GM12878 (cell line): ENCODE measurements at regions not wholly inside any gene's neighbourhood (a gene's known extent, or its start where the extent isn't known, plus 50 kb on each side); places are given as distances from the start of the nearest gene placed in this dataset.

Experiments used
- ATAC-seq: fragments of 200-7000 bp; cut with Tn5 transposase; 3 replicates; pipeline ENCODE4 v1.9.1; 2020; ENCODE audit warnings: mild to moderate bottlenecking, moderate library complexity
- BruUV-seq: library from RNA; stranded (reverse); fragments of 400-500 nt; replicated peaks from 2 replicates; lab custom pipeline; 2021; lab: Mats Ljungman, UMichigan
- CTCF ChIA-PET: fragments of 300-600 bp; sonication (Branson Sonifier 250); formaldehyde crosslinking; extraction: SDS; loops from one replicate; lab custom pipeline; 2021; ENCODE audit warnings: inconsistent platforms; lab: Yijun Ruan, JAX
- POLR2A ChIA-PET: fragments of 350-600 bp; formaldehyde crosslinking; extraction: SDS; loops from one replicate; lab custom pipeline; 2021; ENCODE audit warnings: inconsistent platforms; lab: Charles Lee
- RAD21 ChIA-PET: fragments of 300-600 bp; sonication (Branson Sonifier 250); formaldehyde crosslinking; loops from one replicate; lab custom pipeline; 2023; ENCODE audit warnings: antibody characterized with exemption; ENCODE audit not compliant: unreplicated experiment; lab: Charles Lee
- SMC1A ChIA-PET: fragments of 300-600 bp; sonication (Branson Sonifier 250); formaldehyde crosslinking; loops from one replicate; lab custom pipeline; 2023; ENCODE audit not compliant: unreplicated experiment, uncharacterized antibody; lab: Charles Lee
- DNase-seq: peaks from one replicate; pipeline ENCODE4 v3.0.0-alpha.2; 2011; ENCODE audit warnings: low read depth, low spot score
- FAIRE-seq: peaks from 3 replicates; lab custom pipeline; 2011; peaks lifted over from hg19 to GRCh38; lab: Jason Lieb, UNC
- H2AFZ ChIP-seq: 2 replicates; pipeline ENCODE4 v1.6.0; 2011; ENCODE audit warnings: low read depth, low read length, control low read depth; ENCODE audit not compliant: control insufficient read depth
- H3K27ac ChIP-seq: 2 replicates; pipeline ENCODE4 v1.5.1; 2011; ENCODE audit warnings: control low read depth; ENCODE audit not compliant: control insufficient read depth, insufficient read depth
- H3K27me3 ChIP-seq, 2 experiments: replicated peaks in 1 of 2; 2 replicates each; pipeline versions ENCODE4 v1.6.0 to v1.6.1; 2011; ENCODE audit warnings: low read length in 1 of 2; ENCODE audit not compliant: control insufficient read depth in 2 of 2, insufficient read depth in 2 of 2
- H3K36me3 ChIP-seq, 2 experiments: 2 replicates each; pipeline ENCODE4 v1.5.1; 2011; ENCODE audit warnings: low read length in 1 of 2; ENCODE audit not compliant: control insufficient read depth in 2 of 2, insufficient read depth in 2 of 2
- H3K4me1 ChIP-seq: 2 replicates; pipeline ENCODE4 v1.6.1; 2011; ENCODE audit warnings: mild to moderate bottlenecking, low read length, moderate library complexity, mixed read lengths; ENCODE audit not compliant: control insufficient read depth, insufficient read depth
- H3K4me2 ChIP-seq: 2 replicates; pipeline ENCODE4 v1.6.0; 2011; ENCODE audit warnings: control low read depth; ENCODE audit not compliant: control insufficient read depth, insufficient read depth
- H3K4me3 ChIP-seq: fragments of 200-600 bp; sonication (generic); 2 replicates; pipeline ENCODE4 v1.5.1; 2016
- H3K79me2 ChIP-seq: 2 replicates; pipeline ENCODE4 v1.6.0; 2011; ENCODE audit warnings: low read length; ENCODE audit not compliant: control insufficient read depth, insufficient read depth
- H3K9ac ChIP-seq: 2 replicates; pipeline ENCODE4 v1.8.0; 2011; ENCODE audit warnings: low read length, control low read depth, mixed read lengths; ENCODE audit not compliant: control insufficient read depth, insufficient read depth
- H3K9me3 ChIP-seq: replicated peaks from 3 replicates; pipeline ENCODE4 v1.5.1; 2011; ENCODE audit warnings: mild to moderate bottlenecking, low read length; ENCODE audit not compliant: control insufficient read depth, insufficient read depth
- H4K20me1 ChIP-seq: 2 replicates; pipeline ENCODE4 v1.6.0; 2011; ENCODE audit not compliant: control insufficient read depth, insufficient read depth
- ATF7 ChIP-seq: fragments of 450-650 bp; IDR thresholded peaks from 2 replicates; pipeline ENCODE4 v1.6.1; 2016; ENCODE audit warnings: low read depth, mild to moderate bottlenecking
- EP300 ChIP-seq, 2 experiments: fragments of 150-350 bp in 1 of 2; IDR thresholded peaks; 2 replicates each; pipeline ENCODE4 v1.6.1; 2011 to 2012; ENCODE audit warnings: low read depth in 2 of 2, low read length in 2 of 2, borderline replicate concordance in 1 of 2, improper control_type of control experiment in 1 of 2, inconsistent platforms in 1 of 2; ENCODE audit not compliant: control insufficient read depth in 1 of 2
- HDGF ChIP-seq: fragments of 450-650 bp; IDR thresholded peaks from 2 replicates; pipeline ENCODE4 v1.6.1; 2016; ENCODE audit warnings: antibody characterized with exemption
- MEF2B ChIP-seq: fragments of 450-650 bp; IDR thresholded peaks from 2 replicates; pipeline ENCODE4 v1.6.1; 2018; ENCODE audit warnings: mild to moderate bottlenecking, moderate library complexity; ENCODE audit not compliant: partially characterized antibody, poor library complexity, severe bottlenecking
- NFIC ChIP-seq: IDR thresholded peaks from 2 replicates; pipeline ENCODE4 v1.6.1; 2012; ENCODE audit warnings: low read depth, mild to moderate bottlenecking, inconsistent platforms, low read length, moderate library complexity
- NR2C1 ChIP-seq: fragments of 450-650 bp; IDR thresholded peaks from 2 replicates; pipeline ENCODE4 v1.6.1; 2017; ENCODE audit warnings: antibody characterized with exemption, mild to moderate bottlenecking, moderate library complexity
- PAX5 ChIP-seq: IDR thresholded peaks from 2 replicates; pipeline ENCODE4 v1.6.1; 2011; ENCODE audit warnings: low read depth, low read length, borderline replicate concordance
- PAX8 ChIP-seq: fragments of 450-650 bp; IDR thresholded peaks from 2 replicates; pipeline ENCODE4 v1.6.1; 2017; ENCODE audit warnings: mild to moderate bottlenecking, moderate library complexity
- POLR2AphosphoS5 ChIP-seq: IDR thresholded peaks from 2 replicates; pipeline ENCODE4 v1.6.1; 2011; ENCODE audit warnings: mild to moderate bottlenecking, low read length, inconsistent platforms
- SMAD1 ChIP-seq: fragments of 450-650 bp; IDR thresholded peaks from 2 replicates; pipeline ENCODE4 v1.6.1; 2018; ENCODE audit warnings: mild to moderate bottlenecking, low read depth; ENCODE audit not compliant: partially characterized antibody
- SMARCA5 ChIP-seq: fragments of 450-650 bp; IDR thresholded peaks from 2 replicates; pipeline ENCODE4 v1.6.1; 2017; ENCODE audit warnings: mild to moderate bottlenecking
- SREBF2 ChIP-seq: IDR thresholded peaks from 2 replicates; pipeline ENCODE4 v1.6.1; 2012; ENCODE audit warnings: mild to moderate bottlenecking, low read length
- ZNF274 ChIP-seq: IDR thresholded peaks from one replicate; pipeline ENCODE4 v1.8.0; 2011; ENCODE audit not compliant: insufficient read length, insufficient read depth
- WGBS: methylation state at CpG from one replicate; pipeline ENCODE4 v1.1.6; 2016; ENCODE audit warnings: low lambda C conversion rate; ENCODE audit not compliant: insufficient replicate concordance, insufficient coverage; ENCODE audit errors: missing lambda C conversion rate; 5-methylcytosine and 5-hydroxymethylcytosine counted together
- in situ Hi-C: fragments of 300-500 bp; cut with MboI; formaldehyde crosslinking; loops from 9 replicates; pipeline ENCODE4 v1.14.3; 2018; ENCODE audit warnings: mixed read lengths
- intact Hi-C: fragments of 100-400 bp; cut with micrococcal nuclease; formaldehyde crosslinking; loops from one replicate; pipeline ENCODE4 v1.14.2; 2022; ENCODE audit not compliant: unreplicated experiment
- TF ChIP-seq, protein P1 (sequence below): fragments of 150-350 bp; IDR thresholded peaks from 2 replicates; pipeline ENCODE4 v1.6.1; 2014; ENCODE audit warnings: mild to moderate bottlenecking, low read depth, low read length
- TF ChIP-seq, protein P2 (sequence below): IDR thresholded peaks from 2 replicates; pipeline ENCODE4 v1.6.1; 2012; ENCODE audit warnings: low read depth, low read length, improper control_type of control experiment
- TF ChIP-seq, protein P3 (sequence below): fragments of 450-650 bp; IDR thresholded peaks from 2 replicates; pipeline ENCODE4 v1.6.1; 2017; ENCODE audit warnings: low read depth, mild to moderate bottlenecking, moderate library complexity
- TF ChIP-seq, protein P4 (sequence below): fragments of 450-650 bp; IDR thresholded peaks from 2 replicates; pipeline ENCODE4 v1.6.1; 2017; ENCODE audit warnings: borderline replicate concordance
- TF ChIP-seq, protein P5 (sequence below): IDR thresholded peaks from 2 replicates; pipeline ENCODE4 v1.6.1; 2011; ENCODE audit warnings: mild to moderate bottlenecking, low read depth, low read length, moderate library complexity; ENCODE audit not compliant: insufficient replicate concordance

DNA sequence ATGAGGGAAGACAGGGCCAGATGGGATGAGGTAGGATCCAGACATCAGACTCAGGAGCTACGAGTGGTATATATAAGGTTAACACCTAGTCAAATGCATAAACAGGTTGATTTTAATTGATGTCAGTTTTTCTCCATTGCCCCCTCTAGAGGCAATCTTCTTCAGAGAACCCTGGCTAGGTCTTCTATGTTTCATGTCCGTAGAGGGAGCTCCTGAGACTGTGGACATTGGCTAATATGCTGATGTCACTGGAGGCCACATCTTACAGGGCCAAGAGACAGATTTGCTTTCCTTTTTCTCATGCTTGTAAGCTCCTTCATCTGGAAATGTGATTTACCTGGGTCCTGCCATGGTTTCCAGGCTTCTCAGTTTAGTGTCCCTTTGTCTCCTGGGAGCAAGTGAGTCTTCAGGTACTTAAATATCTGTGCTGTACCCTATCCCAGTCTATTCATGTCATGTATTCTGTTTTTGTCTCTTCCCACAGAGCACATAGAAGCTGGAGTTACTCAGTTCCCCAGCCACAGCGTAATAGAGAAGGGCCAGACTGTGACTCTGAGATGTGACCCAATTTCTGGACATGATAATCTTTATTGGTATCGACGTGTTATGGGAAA lies 161.6 kb upstream of the PRSS1 start:
- no peak overlapping the region for H3K4me3 ChIP-seq
- POLR2A ChIA-PET = interaction anchor here (0.9 to 1.2 kb wide), 2 partner anchors 38 to 52 kb away, joined by 3 read pairs; no protein-coding TSS in a partner anchor
- peak overlapping the region; percentile 37; the same call in 1 of the 2 replicates for H2AFZ ChIP-seq
- peak; percentile 15 for DNase-seq
- H3K36me3 ChIP-seq = no peaks in the 10 kb centered on the region
- in situ Hi-C loops (no loop called here), intact Hi-C loops (loop anchor here (1.0 kb wide), 2 partner anchors 29 to 52 kb away; no protein-coding TSS in a partner anchor)
- 0 out of 2 replicates have a peak, but pooled peaks cover 4% of the 10 kb centered on the region for H3K4me1 ChIP-seq
- no peaks in the 10 kb centered on the region for H4K20me1 ChIP-seq
- no peak for FAIRE-seq
- ATAC-seq = peak; percentile 88
- WGBS = 53% methylated on average over 5 of the region's 5 CpGs
- CTCF ChIA-PET = interaction anchor here (0.6 to 7.2 kb wide), 48 partner anchors 8 to 627 kb away, joined by 3 to 122 read pairs (median 4); no protein-coding TSS in a partner anchor
- H3K4me2 ChIP-seq = no peak overlapping the region
- RAD21 ChIA-PET = interaction anchor here (0.7 to 2.5 kb wide), 12 partner anchors 10 to 234 kb away, joined by 3 to 50 read pairs (median 3); no protein-coding TSS in a partner anchor
- BruUV-seq = no TSS peak
- H3K27me3 ChIP-seq = no peaks in the 10 kb centered on the region
- H3K9ac ChIP-seq = no peak overlapping the region
- SMC1A ChIA-PET = interaction anchor here (0.8 to 2.8 kb wide), 20 partner anchors 10 to 231 kb away, joined by 3 to 26 read pairs (median 4); no protein-coding TSS in a partner anchor
- no peaks in the 10 kb centered on the region for H3K9me3 ChIP-seq
- no peak overlapping the region for H3K27ac ChIP-seq
- no peaks in the 10 kb centered on the region for H3K79me2 ChIP-seq
- TF ChIP-seq, protein P1, sequence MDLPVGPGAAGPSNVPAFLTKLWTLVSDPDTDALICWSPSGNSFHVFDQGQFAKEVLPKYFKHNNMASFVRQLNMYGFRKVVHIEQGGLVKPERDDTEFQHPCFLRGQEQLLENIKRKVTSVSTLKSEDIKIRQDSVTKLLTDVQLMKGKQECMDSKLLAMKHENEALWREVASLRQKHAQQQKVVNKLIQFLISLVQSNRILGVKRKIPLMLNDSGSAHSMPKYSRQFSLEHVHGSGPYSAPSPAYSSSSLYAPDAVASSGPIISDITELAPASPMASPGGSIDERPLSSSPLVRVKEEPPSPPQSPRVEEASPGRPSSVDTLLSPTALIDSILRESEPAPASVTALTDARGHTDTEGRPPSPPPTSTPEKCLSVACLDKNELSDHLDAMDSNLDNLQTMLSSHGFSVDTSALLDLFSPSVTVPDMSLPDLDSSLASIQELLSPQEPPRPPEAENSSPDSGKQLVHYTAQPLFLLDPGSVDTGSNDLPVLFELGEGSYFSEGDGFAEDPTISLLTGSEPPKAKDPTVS = no peak
- TF ChIP-seq SREBF2 = no peak
- no peak for TF ChIP-seq PAX5
- peak; percentile 59; the same call in 1 of the 2 replicates for TF ChIP-seq SMARCA5
- TF ChIP-seq NFIC = no peak
- TF ChIP-seq, protein P2, sequence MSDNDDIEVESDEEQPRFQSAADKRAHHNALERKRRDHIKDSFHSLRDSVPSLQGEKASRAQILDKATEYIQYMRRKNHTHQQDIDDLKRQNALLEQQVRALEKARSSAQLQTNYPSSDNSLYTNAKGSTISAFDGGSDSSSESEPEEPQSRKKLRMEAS = no peak
- TF ChIP-seq ATF7 = peak; percentile 49; the same call in 1 of the 2 replicates
- TF ChIP-seq, protein P3, sequence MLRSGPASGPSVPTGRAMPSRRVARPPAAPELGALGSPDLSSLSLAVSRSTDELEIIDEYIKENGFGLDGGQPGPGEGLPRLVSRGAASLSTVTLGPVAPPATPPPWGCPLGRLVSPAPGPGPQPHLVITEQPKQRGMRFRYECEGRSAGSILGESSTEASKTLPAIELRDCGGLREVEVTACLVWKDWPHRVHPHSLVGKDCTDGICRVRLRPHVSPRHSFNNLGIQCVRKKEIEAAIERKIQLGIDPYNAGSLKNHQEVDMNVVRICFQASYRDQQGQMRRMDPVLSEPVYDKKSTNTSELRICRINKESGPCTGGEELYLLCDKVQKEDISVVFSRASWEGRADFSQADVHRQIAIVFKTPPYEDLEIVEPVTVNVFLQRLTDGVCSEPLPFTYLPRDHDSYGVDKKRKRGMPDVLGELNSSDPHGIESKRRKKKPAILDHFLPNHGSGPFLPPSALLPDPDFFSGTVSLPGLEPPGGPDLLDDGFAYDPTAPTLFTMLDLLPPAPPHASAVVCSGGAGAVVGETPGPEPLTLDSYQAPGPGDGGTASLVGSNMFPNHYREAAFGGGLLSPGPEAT = no peak
- no peak for TF ChIP-seq ZNF274
- TF ChIP-seq POLR2AphosphoS5 = no peak
- TF ChIP-seq, protein P4, sequence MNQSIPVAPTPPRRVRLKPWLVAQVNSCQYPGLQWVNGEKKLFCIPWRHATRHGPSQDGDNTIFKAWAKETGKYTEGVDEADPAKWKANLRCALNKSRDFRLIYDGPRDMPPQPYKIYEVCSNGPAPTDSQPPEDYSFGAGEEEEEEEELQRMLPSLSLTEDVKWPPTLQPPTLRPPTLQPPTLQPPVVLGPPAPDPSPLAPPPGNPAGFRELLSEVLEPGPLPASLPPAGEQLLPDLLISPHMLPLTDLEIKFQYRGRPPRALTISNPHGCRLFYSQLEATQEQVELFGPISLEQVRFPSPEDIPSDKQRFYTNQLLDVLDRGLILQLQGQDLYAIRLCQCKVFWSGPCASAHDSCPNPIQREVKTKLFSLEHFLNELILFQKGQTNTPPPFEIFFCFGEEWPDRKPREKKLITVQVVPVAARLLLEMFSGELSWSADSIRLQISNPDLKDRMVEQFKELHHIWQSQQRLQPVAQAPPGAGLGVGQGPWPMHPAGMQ = no peak
- no peak for TF ChIP-seq HDGF
- TF ChIP-seq EP300 (IDR thresholded peaks at IDR 0.05; ENCODE audit: borderline replicate concordance in 1 of 2, control insufficient read depth in 1 of 2, low read depth in 2 of 2, low read length in 2 of 2) = no peak
- TF ChIP-seq MEF2B = no peak
- TF ChIP-seq PAX8 = no peak
- TF ChIP-seq, protein P5, sequence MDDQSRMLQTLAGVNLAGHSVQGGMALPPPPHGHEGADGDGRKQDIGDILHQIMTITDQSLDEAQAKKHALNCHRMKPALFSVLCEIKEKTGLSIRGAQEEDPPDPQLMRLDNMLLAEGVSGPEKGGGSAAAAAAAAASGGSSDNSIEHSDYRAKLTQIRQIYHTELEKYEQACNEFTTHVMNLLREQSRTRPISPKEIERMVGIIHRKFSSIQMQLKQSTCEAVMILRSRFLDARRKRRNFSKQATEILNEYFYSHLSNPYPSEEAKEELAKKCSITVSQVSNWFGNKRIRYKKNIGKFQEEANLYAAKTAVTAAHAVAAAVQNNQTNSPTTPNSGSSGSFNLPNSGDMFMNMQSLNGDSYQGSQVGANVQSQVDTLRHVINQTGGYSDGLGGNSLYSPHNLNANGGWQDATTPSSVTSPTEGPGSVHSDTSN = no peak
- no peak for TF ChIP-seq SMAD1
- no peak for TF ChIP-seq NR2C1
